NCI-H128 (cell line): ENCODE measurements at regions not wholly inside any gene's neighbourhood (a gene's known extent, or its start where the extent isn't known, plus 50 kb on each side); places are given as distances from the start of the nearest gene placed in this dataset.

Source experiments
- DNase-seq: peaks from one replicate; lab custom pipeline; 2025; ENCODE audit not compliant: unreplicated experiment; lab: John Stamatoyannopoulos, UW

DNA sequence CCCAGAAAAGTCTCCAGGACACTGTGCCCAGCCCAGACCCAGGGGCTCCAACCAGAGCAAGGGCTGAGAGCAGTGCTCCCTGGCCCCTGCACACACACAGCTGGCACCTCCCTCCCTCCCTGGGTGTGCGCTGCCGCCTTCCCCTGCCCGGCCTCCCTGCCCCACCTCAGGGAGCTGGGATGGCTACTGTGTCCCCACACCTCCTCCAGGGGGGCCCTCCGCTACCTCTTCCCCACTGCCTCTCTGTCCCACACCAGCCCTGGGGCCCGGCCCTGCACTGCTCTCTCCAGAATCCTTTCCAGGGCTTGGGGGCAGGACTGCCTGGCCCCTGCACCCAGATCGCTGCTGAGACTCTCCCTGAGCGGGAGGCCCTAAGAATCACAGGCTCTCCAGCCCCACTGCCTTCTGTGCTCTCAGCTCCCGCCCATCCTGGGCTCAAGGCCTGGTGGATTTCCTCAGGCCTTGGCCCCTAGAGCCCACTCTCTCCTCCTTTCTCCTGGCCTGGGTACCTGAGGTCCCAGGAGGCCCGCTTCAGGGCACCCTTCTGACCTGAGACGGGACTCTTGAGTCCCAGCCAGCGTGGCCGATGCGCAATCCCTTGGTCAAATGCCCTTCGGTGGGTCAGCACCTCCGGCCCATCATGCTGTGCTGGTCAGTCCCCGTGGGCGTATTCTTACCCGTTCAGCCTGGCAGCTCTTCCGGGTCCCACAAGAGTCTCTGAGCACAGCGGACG is 276.8 kb upstream of the HDAC4 start:
- DNase-seq: no peak

DNA sequence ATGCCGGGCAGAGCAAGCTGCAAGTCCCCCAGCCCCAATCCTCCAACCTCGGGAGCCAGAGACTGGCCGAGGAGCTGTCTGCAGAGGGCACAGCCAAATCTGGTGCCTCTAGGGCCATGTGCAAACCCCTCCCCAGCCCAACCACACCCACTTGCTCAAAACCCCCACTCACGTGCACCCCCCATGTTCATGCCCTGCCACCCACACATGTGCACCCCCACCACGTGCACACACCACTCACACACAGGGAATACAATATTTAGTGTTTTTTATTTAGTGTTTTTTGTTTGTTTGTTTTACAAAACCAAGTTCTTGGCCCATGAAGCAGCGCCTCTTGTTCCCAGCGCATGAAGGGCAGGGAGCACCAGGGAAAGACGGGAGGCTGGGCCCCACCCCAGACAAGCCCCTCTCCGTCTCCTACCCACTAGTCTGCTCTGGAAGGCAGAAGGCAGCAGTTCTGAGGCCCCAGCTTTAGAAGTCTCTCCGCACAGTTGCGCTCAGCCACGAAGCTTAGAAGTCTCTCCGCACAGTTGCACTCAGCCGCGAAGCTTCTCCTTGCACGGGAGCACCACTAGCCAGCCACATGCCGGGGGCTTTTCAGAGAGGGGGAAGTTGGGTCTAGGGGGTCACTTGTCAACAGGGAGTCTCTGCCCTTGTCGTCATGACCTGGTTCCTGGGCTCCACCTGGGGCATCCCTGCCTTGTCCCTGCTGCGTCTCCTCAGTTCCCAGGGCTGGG is 276.1 kb upstream of the HDAC4 start:
- no peak for DNase-seq

DNA sequence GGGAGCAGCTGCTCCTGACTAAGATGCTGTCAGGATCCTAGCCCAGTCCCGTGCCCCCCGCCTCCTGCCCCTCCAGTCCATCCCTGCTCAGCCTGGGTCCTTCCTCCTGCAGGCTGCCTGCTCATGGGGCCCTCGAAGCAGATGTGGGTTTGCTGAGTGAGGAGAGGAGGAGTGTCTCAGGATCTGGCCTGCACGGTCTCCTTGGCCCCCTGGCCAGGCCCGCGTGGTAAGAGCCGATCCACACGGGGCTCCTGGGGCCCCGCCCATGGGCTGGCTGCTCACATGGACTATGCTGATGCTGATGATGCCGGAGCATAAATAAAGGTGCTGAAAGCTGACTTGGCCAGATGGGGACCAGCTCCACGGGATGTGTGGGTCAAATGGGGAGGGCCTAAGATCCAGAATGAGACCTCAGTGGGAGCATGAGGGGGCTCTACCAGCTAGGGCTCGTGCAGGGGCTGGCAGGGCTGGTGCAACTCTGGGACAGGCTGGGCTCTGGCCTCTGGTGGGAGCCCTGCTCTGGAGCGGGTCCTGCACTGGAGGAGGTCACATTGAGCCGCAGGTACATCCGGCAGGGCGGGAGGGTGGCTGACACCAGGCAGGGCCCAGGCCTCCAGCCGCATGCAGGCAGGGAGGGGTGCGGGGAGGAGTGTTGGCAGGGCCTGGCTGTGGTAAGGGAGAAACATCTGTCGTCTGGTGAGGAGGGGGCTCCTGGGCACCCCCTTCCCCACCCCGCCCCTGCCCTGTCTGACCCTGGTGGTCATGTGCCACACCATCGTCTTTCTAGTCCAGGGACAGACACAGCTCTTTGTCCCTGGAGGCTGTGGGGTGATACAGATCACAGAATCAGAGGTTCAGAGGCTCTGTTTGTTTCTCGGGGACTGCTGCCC is 275.3 kb upstream of the HDAC4 start:
- no peak for DNase-seq

GRCh38 chr2:239674981-239675825 is 274.4 kb upstream of the HDAC4 start:
- DNase-seq: no peak

DNA sequence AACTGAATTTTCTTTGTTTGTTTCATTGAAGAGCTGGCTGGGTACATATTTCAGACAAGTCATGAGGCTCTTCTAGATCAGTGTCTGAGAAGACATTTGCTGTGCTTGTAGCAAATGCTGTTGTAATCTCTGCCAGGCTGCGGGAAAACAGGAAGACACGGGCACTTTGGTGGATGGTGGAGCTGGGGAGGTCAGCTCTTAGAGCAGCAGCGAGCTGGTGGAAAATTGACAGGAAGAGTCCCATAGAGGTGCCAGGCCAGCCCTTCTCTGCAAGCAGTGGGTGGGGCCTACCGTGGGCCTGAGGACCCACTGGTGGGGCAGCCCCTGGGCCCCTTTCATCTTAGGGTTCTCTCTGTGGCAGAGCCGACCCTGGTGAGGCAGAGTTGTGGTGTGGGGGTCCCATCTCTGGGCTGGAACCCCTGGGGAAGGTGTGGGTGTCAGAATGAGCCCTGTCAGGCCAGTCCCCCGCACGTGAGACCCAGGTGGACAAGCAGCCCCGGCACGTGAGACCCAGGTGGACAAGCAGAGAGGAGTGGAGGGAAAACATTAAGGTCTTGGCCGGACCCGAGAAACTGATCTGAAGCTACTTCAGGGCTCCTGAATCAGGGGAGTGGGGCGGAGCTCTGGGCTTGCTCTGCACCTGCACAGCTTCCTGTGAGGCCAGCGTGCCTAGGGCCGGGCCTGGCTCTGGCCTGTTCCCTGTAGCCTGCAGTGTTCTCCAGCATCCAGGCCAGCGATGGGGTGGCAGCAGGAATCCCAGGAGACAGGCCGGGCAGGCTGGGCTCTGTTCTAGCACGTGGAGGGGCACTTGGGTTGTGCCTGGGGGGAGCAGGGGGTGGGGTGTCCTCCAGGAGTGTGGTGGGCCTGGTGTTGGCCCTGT is 273.5 kb upstream of the HDAC4 start:
- DNase-seq: no peak

GRCh38 chr2:239673641-239674040 is 272.8 kb upstream of the HDAC4 start:
- no peak for DNase-seq

- DNase-seq: no peak
These were observed 271.4 kb upstream of the HDAC4 start for GRCh38 chr2:239671916-239672849.

- no peak for DNase-seq
These were observed 270.7 kb upstream of the HDAC4 start for GRCh38 chr2:239671471-239671870.

DNA sequence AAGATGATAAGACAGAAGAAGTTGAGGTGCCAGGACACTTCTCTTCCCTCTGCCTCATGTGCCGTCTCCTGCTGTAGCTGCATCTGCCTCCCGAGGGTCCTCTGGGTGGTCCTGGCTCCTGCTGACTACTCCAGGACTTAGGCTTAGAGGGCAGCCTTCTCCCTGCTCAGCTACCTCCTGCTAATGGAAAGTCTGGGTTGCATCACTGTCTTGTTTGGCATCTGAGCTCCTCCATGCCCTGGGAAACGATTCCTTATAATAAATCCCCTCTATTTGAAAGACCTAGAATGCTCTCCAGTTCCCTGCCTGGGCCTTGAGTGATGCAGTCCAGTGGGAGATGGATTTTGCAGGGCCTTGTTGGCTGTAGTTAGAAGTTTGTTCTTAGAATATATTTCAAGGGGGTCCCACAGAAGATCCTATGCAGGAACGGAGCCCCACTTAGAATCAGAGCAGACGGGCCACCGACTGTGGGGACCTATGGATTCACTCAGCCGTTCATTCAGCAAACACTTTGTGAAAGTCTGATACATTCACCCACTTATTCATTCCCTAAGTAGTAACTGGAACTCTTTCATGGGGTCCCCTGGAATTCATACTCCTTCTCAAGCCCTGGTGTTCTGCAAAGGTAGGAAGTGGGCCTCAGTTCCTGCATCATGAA is 269.8 kb upstream of the HDAC4 start:
- DNase-seq: no peak

- no peak for DNase-seq
These were observed 269.2 kb upstream of the HDAC4 start for GRCh38 chr2:239669899-239670460.

- no peak for DNase-seq
These were observed 268.5 kb upstream of the HDAC4 start for GRCh38 chr2:239669181-239669898.

DNA sequence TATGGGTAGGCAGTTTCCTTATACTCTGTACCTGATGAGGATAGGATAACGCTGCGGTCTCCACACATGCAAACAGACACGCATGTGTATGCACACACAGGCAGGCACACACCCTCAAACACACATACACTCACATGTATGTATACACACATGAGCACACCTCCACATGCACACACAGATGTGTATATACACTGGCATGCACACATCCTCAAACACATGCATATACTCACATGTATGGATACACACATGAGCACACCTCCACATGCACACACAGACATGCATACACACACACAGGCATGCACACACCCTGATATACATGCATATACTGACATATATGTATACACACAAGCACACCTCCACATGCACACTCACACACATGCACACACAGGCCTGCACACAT is 267.8 kb upstream of the HDAC4 start:
- no peak for DNase-seq

GRCh38 chr2:239668042-239668441 is 267.2 kb upstream of the HDAC4 start:
- DNase-seq: no peak

GRCh38 chr2:239667431-239667985 is 266.7 kb upstream of the HDAC4 start:
- DNase-seq: no peak

DNA sequence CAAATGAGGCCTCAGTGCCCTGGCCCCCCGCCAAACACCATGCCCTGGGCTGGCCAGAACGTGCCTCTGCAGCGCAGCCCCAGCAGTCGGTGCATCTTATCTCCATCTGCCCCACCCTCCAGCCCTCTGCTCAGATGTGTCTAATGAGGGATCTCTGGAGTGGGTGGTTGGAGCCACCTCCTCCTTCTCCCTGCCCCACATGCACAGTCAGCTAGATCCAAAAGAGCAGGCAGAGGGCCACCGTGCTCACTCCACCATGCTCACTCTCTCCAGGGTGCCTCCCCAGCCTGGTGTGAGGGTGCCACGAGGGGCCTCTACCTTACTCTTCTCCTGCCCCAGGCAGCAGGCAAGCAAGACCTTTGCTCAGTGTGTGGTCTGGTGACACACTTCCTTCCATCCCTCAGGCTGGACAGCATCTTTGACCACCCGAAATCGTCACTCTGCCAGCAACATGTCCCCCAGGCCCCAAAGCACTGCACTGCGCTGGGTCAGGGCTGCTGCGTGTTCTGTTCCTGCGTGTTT is 266.1 kb upstream of the HDAC4 start:
- no peak for DNase-seq

DNA sequence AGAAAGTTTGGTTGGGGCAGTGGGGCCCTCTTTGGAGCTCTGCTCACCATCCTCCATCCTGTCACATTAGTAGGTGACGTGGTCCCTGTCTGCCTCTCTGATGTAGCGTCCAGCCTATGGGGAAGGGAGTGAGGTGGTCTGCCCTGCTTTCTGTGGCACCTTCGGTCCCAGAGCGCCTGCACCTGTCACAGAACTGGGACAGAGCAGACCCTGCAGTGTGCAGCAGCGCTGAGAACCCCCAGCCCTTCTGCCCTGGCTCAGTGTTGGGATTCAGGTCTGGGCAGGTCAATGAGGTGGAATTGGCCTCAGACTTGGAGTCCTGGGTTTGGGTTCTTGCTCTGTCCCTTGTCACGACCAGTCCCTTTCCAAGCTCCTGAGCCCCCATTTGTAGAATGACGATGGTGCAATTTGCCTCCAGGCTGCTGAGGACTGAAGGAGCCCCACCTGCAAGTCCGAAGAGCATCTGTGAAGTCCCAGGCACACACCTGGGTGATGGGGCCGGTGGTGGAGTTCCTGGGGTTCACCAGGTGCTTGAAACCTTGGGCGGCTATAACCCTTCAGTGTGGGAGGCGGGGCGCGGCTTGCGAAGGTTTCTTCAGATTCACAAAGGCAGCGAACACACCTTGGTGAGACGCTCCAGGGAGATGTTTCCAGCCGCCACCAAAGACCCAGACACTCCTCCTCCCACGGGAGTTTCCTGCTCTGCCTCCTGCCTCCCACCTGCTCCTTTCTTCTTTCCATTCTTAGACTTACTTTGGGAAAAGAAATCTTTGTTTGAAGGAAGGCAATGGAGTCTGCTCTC is 265.4 kb upstream of the HDAC4 start:
- DNase-seq: no peak
